H1 (cell line): ENCODE measurements at regions not wholly inside any gene's neighbourhood (a gene's known extent, or its start where the extent isn't known, plus 50 kb on each side); places are given as distances from the start of the nearest gene placed in this dataset.

Experiments
- EZH2 ChIP-seq: fragments of 200-600 bp; sonication (generic); IDR thresholded peaks from 2 replicates; pipeline ENCODE4 v1.7.1; 2012; ENCODE audit warnings: low read depth, mild to moderate bottlenecking, moderate library complexity, low read length, inconsistent platforms; ENCODE audit not compliant: severe bottlenecking
- RXRA ChIP-seq: IDR thresholded peaks from 2 replicates; pipeline ENCODE4 v1.6.1; 2011; ENCODE audit warnings: low read depth, mild to moderate bottlenecking, low read length, moderate library complexity; ENCODE audit not compliant: insufficient read depth
- SIRT6 ChIP-seq: IDR thresholded peaks from one replicate; pipeline ENCODE4 v1.7.1; 2012; ENCODE audit warnings: low read length, inconsistent platforms
- TF ChIP-seq, protein P1 (sequence below): fragments of 300-600 bp; sonication (generic); IDR thresholded peaks from 2 replicates; pipeline ENCODE4 v1.7.1; 2012; ENCODE audit warnings: low read length, moderate library complexity, mild to moderate bottlenecking, inconsistent platforms; ENCODE audit not compliant: insufficient replicate concordance

DNA sequence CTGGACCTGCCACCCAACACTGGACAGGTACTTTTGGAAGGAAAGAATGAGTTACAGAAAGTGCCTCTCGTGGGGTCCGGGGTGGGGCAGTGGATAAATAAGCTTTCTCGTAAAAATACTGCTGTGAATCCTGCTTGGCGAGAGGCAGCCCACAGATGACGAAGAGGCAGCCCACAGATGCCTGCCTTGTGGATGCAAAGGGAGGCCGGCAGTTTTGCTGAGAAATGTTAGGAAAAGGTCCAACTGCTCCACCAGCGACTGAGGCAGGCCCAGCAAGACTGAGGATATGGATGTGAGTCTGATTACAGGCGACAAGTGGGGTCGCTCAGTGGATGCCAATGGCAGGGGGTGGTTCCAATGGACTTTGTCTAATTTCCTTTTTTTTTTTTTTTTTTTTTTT, 79.1 kb upstream of the PPP1R26 start (continued):
- TF ChIP-seq, protein P1, sequence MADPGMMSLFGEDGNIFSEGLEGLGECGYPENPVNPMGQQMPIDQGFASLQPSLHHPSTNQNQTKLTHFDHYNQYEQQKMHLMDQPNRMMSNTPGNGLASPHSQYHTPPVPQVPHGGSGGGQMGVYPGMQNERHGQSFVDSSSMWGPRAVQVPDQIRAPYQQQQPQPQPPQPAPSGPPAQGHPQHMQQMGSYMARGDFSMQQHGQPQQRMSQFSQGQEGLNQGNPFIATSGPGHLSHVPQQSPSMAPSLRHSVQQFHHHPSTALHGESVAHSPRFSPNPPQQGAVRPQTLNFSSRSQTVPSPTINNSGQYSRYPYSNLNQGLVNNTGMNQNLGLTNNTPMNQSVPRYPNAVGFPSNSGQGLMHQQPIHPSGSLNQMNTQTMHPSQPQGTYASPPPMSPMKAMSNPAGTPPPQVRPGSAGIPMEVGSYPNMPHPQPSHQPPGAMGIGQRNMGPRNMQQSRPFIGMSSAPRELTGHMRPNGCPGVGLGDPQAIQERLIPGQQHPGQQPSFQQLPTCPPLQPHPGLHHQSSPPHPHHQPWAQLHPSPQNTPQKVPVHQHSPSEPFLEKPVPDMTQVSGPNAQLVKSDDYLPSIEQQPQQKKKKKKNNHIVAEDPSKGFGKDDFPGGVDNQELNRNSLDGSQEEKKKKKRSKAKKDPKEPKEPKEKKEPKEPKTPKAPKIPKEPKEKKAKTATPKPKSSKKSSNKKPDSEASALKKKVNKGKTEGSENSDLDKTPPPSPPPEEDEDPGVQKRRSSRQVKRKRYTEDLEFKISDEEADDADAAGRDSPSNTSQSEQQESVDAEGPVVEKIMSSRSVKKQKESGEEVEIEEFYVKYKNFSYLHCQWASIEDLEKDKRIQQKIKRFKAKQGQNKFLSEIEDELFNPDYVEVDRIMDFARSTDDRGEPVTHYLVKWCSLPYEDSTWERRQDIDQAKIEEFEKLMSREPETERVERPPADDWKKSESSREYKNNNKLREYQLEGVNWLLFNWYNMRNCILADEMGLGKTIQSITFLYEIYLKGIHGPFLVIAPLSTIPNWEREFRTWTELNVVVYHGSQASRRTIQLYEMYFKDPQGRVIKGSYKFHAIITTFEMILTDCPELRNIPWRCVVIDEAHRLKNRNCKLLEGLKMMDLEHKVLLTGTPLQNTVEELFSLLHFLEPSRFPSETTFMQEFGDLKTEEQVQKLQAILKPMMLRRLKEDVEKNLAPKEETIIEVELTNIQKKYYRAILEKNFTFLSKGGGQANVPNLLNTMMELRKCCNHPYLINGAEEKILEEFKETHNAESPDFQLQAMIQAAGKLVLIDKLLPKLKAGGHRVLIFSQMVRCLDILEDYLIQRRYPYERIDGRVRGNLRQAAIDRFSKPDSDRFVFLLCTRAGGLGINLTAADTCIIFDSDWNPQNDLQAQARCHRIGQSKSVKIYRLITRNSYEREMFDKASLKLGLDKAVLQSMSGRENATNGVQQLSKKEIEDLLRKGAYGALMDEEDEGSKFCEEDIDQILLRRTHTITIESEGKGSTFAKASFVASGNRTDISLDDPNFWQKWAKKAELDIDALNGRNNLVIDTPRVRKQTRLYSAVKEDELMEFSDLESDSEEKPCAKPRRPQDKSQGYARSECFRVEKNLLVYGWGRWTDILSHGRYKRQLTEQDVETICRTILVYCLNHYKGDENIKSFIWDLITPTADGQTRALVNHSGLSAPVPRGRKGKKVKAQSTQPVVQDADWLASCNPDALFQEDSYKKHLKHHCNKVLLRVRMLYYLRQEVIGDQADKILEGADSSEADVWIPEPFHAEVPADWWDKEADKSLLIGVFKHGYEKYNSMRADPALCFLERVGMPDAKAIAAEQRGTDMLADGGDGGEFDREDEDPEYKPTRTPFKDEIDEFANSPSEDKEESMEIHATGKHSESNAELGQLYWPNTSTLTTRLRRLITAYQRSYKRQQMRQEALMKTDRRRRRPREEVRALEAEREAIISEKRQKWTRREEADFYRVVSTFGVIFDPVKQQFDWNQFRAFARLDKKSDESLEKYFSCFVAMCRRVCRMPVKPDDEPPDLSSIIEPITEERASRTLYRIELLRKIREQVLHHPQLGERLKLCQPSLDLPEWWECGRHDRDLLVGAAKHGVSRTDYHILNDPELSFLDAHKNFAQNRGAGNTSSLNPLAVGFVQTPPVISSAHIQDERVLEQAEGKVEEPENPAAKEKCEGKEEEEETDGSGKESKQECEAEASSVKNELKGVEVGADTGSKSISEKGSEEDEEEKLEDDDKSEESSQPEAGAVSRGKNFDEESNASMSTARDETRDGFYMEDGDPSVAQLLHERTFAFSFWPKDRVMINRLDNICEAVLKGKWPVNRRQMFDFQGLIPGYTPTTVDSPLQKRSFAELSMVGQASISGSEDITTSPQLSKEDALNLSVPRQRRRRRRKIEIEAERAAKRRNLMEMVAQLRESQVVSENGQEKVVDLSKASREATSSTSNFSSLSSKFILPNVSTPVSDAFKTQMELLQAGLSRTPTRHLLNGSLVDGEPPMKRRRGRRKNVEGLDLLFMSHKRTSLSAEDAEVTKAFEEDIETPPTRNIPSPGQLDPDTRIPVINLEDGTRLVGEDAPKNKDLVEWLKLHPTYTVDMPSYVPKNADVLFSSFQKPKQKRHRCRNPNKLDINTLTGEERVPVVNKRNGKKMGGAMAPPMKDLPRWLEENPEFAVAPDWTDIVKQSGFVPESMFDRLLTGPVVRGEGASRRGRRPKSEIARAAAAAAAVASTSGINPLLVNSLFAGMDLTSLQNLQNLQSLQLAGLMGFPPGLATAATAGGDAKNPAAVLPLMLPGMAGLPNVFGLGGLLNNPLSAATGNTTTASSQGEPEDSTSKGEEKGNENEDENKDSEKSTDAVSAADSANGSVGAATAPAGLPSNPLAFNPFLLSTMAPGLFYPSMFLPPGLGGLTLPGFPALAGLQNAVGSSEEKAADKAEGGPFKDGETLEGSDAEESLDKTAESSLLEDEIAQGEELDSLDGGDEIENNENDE = no peak
- TF ChIP-seq RXRA (no peak), EZH2 (no peak), SIRT6 (no peak)
- TF ChIP-seq, all 59 proteins: peak for 0
